MM.1S (cell line): ENCODE measurements at regions not wholly inside any gene's neighbourhood (a gene's known extent, or its start where the extent isn't known, plus 50 kb on each side); places are given as distances from the start of the nearest gene placed in this dataset.

ENCODE experiments used
- CTCF ChIP-seq: fragments of 300-600 bp; sonication (generic); IDR thresholded peaks from 2 replicates; pipeline ENCODE4 v1.5.1; 2016; ENCODE audit warnings: antibody characterized with exemption, low read length, mixed read lengths
- EZH2phosphoT487 ChIP-seq: fragments of 300-600 bp; sonication (generic); IDR thresholded peaks from 2 replicates; pipeline ENCODE4 v1.6.1; 2018; ENCODE audit warnings: antibody characterized with exemption, low read length

DNA sequence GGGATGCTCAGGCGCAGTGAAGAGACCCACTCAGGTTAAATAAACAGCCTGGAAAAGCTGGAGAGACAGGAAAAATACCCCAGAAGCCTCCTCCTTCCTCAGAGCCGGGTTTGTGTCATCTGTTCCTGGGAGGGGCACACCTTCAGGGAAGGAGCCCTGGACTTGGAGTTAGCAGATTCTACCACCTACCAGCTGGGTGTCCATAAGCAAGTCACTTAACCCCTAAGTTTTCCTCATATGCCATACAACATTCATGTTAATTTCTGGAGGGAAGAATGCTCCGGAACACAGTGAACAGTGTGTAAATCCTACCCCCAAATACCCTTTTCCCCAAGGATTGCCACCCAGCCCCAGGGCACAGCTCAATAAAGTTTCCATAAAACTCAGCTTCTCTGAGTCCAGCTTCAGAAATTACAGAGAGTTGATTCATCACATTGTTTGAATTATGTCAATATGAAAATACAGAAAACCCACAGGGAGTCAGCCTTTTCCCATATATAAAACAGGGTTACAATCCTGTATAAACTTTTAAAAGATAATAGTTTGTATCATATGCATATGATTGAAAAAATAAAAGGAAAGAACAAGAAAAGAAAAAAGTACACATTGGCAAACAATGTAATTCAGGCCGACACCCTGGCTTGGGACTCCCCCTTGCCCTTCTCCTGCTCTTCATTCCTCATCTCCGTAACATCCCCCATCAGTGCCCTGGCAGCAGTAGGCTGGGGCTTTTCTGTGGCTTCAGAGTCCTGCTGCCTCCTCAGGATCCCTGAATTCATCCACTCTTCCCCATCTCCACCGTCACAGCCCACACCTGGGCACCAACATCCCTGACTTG is 291.8 kb upstream of the USP24 start:
- TF ChIP-seq CTCF (no peak), EZH2phosphoT487 (no peak)
